ENCODE measurements at regions not wholly inside any gene's neighbourhood (a gene's known extent, or its start where the extent isn't known, plus 50 kb on each side); places are given as distances from the start of the nearest gene placed in this dataset.

GRCh38 chr4:18198653-18199052 lies 177.1 kb upstream of the LCORL start:
- H3K9me3 ChIP-seq (ENCODE audit: insufficient read depth, low read length) = no peaks in the 10 kb centered on the region
- no peaks in the 10 kb centered on the region for H4K20me1 ChIP-seq (ENCODE audit: low read depth, low read length)
- H3K79me2 ChIP-seq (ENCODE audit: insufficient read depth, low read length) = no peaks in the 10 kb centered on the region
- no peaks in the 10 kb centered on the region for H3K36me3 ChIP-seq (ENCODE audit: low read length)
- H3K9me2 ChIP-seq (replicated peaks; ENCODE audit: insufficient read depth, low read length) = no peaks in the 10 kb centered on the region
- H2AFZ ChIP-seq (ENCODE audit: low read depth, low read length, severe bottlenecking) = no peak overlapping the region
- no peak overlapping the region for H3K4me3 ChIP-seq (ENCODE audit: insufficient read depth, low read length, poor library complexity, severe bottlenecking)
- H3K4me2 ChIP-seq (ENCODE audit: low read depth, low read length, poor library complexity, severe bottlenecking) = no peak overlapping the region
- H3K9ac ChIP-seq (ENCODE audit: low read length) = no peak overlapping the region
- no peak overlapping the region for H3K27ac ChIP-seq (ENCODE audit: low read depth, low read length)
- TF ChIP-seq CTCF (IDR thresholded peaks at IDR 0.05; ENCODE audit: insufficient read depth, low read length, poor library complexity, severe bottlenecking) = no peak
- no peak for TF ChIP-seq EZH2phosphoT487 (conservative IDR thresholded peaks at IDR 0.05; ENCODE audit: low read length)
- no peaks in the 10 kb centered on the region for H3F3A ChIP-seq (ENCODE audit: insufficient read depth)
- H3K27me3 ChIP-seq (ENCODE audit: low read length) = no peaks in the 10 kb centered on the region

GRCh38 chr4:18197467-18197866 lies 175.9 kb upstream of the LCORL start:
- H3K4me3 ChIP-seq (ENCODE audit: insufficient read depth, low read length, poor library complexity, severe bottlenecking) = no peak overlapping the region
- H3K27me3 ChIP-seq (ENCODE audit: low read length) = no peaks in the 10 kb centered on the region
- no peaks in the 10 kb centered on the region for H3K9me2 ChIP-seq (replicated peaks; ENCODE audit: insufficient read depth, low read length)
- no peaks in the 10 kb centered on the region for H3K36me3 ChIP-seq (ENCODE audit: low read length)
- H3F3A ChIP-seq (ENCODE audit: insufficient read depth) = no peaks in the 10 kb centered on the region
- no peaks in the 10 kb centered on the region for H3K9me3 ChIP-seq (ENCODE audit: insufficient read depth, low read length)
- no peaks in the 10 kb centered on the region for H4K20me1 ChIP-seq (ENCODE audit: low read depth, low read length)
- TF ChIP-seq CTCF (IDR thresholded peaks at IDR 0.05; ENCODE audit: insufficient read depth, low read length, poor library complexity, severe bottlenecking) = no peak
- no peak for TF ChIP-seq EZH2phosphoT487 (conservative IDR thresholded peaks at IDR 0.05; ENCODE audit: low read length)
- no peaks in the 10 kb centered on the region for H3K79me2 ChIP-seq (ENCODE audit: insufficient read depth, low read length)
- no peak overlapping the region for H3K4me2 ChIP-seq (ENCODE audit: low read depth, low read length, poor library complexity, severe bottlenecking)
- no peak overlapping the region for H2AFZ ChIP-seq (ENCODE audit: low read depth, low read length, severe bottlenecking)
- no peak overlapping the region for H3K9ac ChIP-seq (ENCODE audit: low read length)
- no peak overlapping the region for H3K27ac ChIP-seq (ENCODE audit: low read depth, low read length)

- H3K4me3 ChIP-seq (ENCODE audit: insufficient read depth, low read length, poor library complexity, severe bottlenecking) = no peak overlapping the region
- no peaks in the 10 kb centered on the region for H3K27me3 ChIP-seq (ENCODE audit: low read length)
- H2AFZ ChIP-seq (ENCODE audit: low read depth, low read length, severe bottlenecking) = no peak overlapping the region
- no peaks in the 10 kb centered on the region for H4K20me1 ChIP-seq (ENCODE audit: low read depth, low read length)
- no peaks in the 10 kb centered on the region for H3K9me2 ChIP-seq (replicated peaks; ENCODE audit: insufficient read depth, low read length)
- H3K79me2 ChIP-seq (ENCODE audit: insufficient read depth, low read length) = no peaks in the 10 kb centered on the region
- H3K9me3 ChIP-seq (ENCODE audit: insufficient read depth, low read length) = no peaks in the 10 kb centered on the region
- no peak overlapping the region for H3K27ac ChIP-seq (ENCODE audit: low read depth, low read length)
- no peaks in the 10 kb centered on the region for H3K36me3 ChIP-seq (ENCODE audit: low read length)
- H3F3A ChIP-seq (ENCODE audit: insufficient read depth) = no peaks in the 10 kb centered on the region
- no peak for TF ChIP-seq EZH2phosphoT487 (conservative IDR thresholded peaks at IDR 0.05; ENCODE audit: low read length)
- no peak for TF ChIP-seq CTCF (IDR thresholded peaks at IDR 0.05; ENCODE audit: insufficient read depth, low read length, poor library complexity, severe bottlenecking)
- no peak overlapping the region for H3K9ac ChIP-seq (ENCODE audit: low read length)
- H3K4me2 ChIP-seq (ENCODE audit: low read depth, low read length, poor library complexity, severe bottlenecking) = no peak overlapping the region
Measured at GRCh38 chr4:18194278-18194677, 172.7 kb upstream of the LCORL start.

- Histone ChIP-seq H3K27me3 (ENCODE audit: low read length) (no peaks in the 10 kb centered on the region), H3K9me3 (ENCODE audit: insufficient read depth, low read length) (no peaks in the 10 kb centered on the region), H3F3A (ENCODE audit: insufficient read depth) (no peaks in the 10 kb centered on the region), H3K9ac (ENCODE audit: low read length) (no peak overlapping the region), H3K79me2 (ENCODE audit: insufficient read depth, low read length) (no peaks in the 10 kb centered on the region), H3K4me2 (ENCODE audit: low read depth, low read length, poor library complexity, severe bottlenecking) (no peak overlapping the region), H4K20me1 (ENCODE audit: low read depth, low read length) (no peaks in the 10 kb centered on the region), H3K27ac (ENCODE audit: low read depth, low read length) (no peak overlapping the region), H3K4me3 (ENCODE audit: insufficient read depth, low read length, poor library complexity, severe bottlenecking) (no peak overlapping the region), H3K9me2 (replicated peaks; ENCODE audit: insufficient read depth, low read length) (no peaks in the 10 kb centered on the region), H2AFZ (ENCODE audit: low read depth, low read length, severe bottlenecking) (no peak overlapping the region), H3K36me3 (ENCODE audit: low read length) (no peaks in the 10 kb centered on the region)
- TF ChIP-seq CTCF (IDR thresholded peaks at IDR 0.05; ENCODE audit: insufficient read depth, low read length, poor library complexity, severe bottlenecking) = no peak
- no peak for TF ChIP-seq EZH2phosphoT487 (conservative IDR thresholded peaks at IDR 0.05; ENCODE audit: low read length)
Measured at GRCh38 chr4:18192901-18193300, 171.3 kb upstream of the LCORL start.

All from SU-DHL-6 (cell line).